Neural crest cell (in vitro differentiated cells): ENCODE measurements at regions not wholly inside any gene's neighbourhood (a gene's known extent, or its start where the extent isn't known, plus 50 kb on each side); places are given as distances from the start of the nearest gene placed in this dataset.

Source experiments
- DNase-seq: peaks from one replicate; pipeline ENCODE4 v3.0.0; 2021; ENCODE audit warnings: low read depth, mixed read lengths, low spot score
- H3K27ac Mint-ChIP-seq: one replicate; pipeline ENCODE4 v1.8.0; 2021; ENCODE audit warnings: mild to moderate bottlenecking, mixed read lengths; ENCODE audit not compliant: unreplicated experiment
- H3K27me3 Mint-ChIP-seq: 2 replicates; pipeline ENCODE4 v1.8.0; 2021; ENCODE audit warnings: low read depth, mild to moderate bottlenecking, mixed read lengths
- H3K36me3 Mint-ChIP-seq: 2 replicates; pipeline ENCODE4 v1.8.0; 2021; ENCODE audit warnings: low read depth, mild to moderate bottlenecking, mixed read lengths
- H3K4me1 Mint-ChIP-seq: 2 replicates; pipeline ENCODE4 v1.8.0; 2021; ENCODE audit warnings: mixed read lengths
- H3K4me3 Mint-ChIP-seq: one replicate; pipeline ENCODE4 v1.8.0; 2021; ENCODE audit warnings: mild to moderate bottlenecking, mixed read lengths
- H3K9me3 Mint-ChIP-seq: 2 replicates; pipeline ENCODE4 v1.8.0; 2021; ENCODE audit warnings: mixed read lengths
- TF ChIP-seq, protein P1 (sequence below): fragments of 200-600 bp; sonication (generic); conservative IDR thresholded peaks from 2 replicates; pipeline ENCODE4 v1.5.0; 2021; ENCODE audit warnings: antibody characterized with exemption, mild to moderate bottlenecking

DNA sequence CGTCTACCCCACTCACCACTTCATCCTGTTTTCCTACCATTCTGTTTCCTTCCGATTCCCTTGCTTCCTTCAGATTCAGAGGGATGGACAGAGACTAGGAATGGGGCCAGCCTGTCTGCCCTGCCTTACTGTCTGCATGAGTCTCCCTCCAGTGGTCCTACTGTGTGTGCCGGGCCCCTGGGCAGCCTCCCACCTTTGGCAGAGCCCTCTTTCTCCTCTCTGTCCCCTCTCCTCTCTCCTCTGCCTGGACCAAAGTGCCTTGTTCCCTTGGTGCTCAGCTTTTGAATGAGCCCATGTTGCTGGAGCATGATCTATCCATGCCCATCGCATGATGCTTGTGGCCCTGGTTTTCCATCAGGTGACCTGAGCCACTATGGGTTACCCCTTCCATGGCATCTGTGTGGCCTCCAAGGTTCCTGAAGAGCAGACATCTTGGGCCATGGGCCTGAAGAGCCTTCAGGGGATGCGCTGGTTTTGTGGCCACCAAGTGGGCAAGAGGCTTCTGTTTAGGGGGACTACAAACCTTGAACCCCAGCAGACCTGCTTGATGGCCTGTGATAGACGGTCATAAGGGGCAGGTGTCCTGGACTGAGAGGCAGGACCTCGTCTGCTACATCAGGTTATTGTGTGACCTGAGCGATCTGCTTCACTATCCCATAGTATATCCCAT is 54.2 kb upstream of the BCL11B start:
- Mint-ChIP-seq H3K4me3 (no peak overlapping the region), H3K36me3 (no peaks in the 10 kb centered on the region), H3K27ac (no peak overlapping the region), H3K9me3 (no peaks in the 10 kb centered on the region), H3K27me3 (peaks cover 3% of the 10 kb centered on the region), H3K4me1 (peaks cover 6% of the 10 kb centered on the region)
- DNase-seq: no peak
- TF ChIP-seq, protein P1, sequence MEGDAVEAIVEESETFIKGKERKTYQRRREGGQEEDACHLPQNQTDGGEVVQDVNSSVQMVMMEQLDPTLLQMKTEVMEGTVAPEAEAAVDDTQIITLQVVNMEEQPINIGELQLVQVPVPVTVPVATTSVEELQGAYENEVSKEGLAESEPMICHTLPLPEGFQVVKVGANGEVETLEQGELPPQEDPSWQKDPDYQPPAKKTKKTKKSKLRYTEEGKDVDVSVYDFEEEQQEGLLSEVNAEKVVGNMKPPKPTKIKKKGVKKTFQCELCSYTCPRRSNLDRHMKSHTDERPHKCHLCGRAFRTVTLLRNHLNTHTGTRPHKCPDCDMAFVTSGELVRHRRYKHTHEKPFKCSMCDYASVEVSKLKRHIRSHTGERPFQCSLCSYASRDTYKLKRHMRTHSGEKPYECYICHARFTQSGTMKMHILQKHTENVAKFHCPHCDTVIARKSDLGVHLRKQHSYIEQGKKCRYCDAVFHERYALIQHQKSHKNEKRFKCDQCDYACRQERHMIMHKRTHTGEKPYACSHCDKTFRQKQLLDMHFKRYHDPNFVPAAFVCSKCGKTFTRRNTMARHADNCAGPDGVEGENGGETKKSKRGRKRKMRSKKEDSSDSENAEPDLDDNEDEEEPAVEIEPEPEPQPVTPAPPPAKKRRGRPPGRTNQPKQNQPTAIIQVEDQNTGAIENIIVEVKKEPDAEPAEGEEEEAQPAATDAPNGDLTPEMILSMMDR: no peak

- H3K4me1 Mint-ChIP-seq: peaks cover 7% of the 10 kb centered on the region
- TF ChIP-seq, protein P1: no peak
- no peak overlapping the region for H3K4me3 Mint-ChIP-seq
- no peaks in the 10 kb centered on the region for H3K36me3 Mint-ChIP-seq
- H3K27me3 Mint-ChIP-seq: peaks cover 3% of the 10 kb centered on the region
- no peak for DNase-seq
- H3K9me3 Mint-ChIP-seq: no peaks in the 10 kb centered on the region
- no peak overlapping the region for H3K27ac Mint-ChIP-seq
These were observed 53.6 kb upstream of the BCL11B start for GRCh38 chr14:99325591-99325990.

- DNase-seq: no peak
- Mint-ChIP-seq H3K4me3 (no peak overlapping the region), H3K4me1 (peaks cover 7% of the 10 kb centered on the region), H3K36me3 (no peaks in the 10 kb centered on the region), H3K27ac (no peak overlapping the region), H3K27me3 (peaks cover 3% of the 10 kb centered on the region), H3K9me3 (no peaks in the 10 kb centered on the region)
- TF ChIP-seq, protein P1: no peak
These were observed 53.0 kb upstream of the BCL11B start for GRCh38 chr14:99325016-99325415.

DNA sequence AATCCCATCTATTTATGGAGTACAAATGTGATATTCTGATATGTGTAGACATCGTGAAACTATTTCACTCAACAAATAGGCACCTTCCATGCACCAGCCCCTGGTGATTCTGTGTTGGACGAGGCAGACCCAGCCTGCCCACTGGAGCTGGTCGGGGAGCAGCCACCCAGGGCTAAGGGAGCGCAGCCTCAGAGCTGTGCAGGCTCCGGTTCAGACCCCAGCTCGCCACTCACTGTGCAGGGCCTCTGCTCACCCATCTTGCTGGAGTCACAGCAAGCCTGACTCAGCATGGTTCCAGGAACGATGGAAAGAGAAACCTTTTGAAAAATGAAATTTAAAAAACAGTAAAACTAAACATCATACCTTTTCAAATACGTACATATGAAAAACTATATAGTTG is 52.3 kb upstream of the BCL11B start:
- H3K4me3 Mint-ChIP-seq: no peak overlapping the region
- no peaks in the 10 kb centered on the region for H3K36me3 Mint-ChIP-seq
- H3K27me3 Mint-ChIP-seq: peaks cover 3% of the 10 kb centered on the region
- no peak for DNase-seq
- TF ChIP-seq, protein P1: no peak
- no peaks in the 10 kb centered on the region for H3K9me3 Mint-ChIP-seq
- peaks cover 8% of the 10 kb centered on the region for H3K4me1 Mint-ChIP-seq
- H3K27ac Mint-ChIP-seq: no peak overlapping the region

GRCh38 chr14:99323603-99324185 is 51.7 kb upstream of the BCL11B start:
- peaks cover 14% of the 10 kb centered on the region for H3K4me1 Mint-ChIP-seq
- no peaks in the 10 kb centered on the region for H3K36me3 Mint-ChIP-seq
- H3K9me3 Mint-ChIP-seq: no peaks in the 10 kb centered on the region
- H3K27ac Mint-ChIP-seq: no peak overlapping the region
- DNase-seq: no peak
- no peak overlapping the region for H3K4me3 Mint-ChIP-seq
- TF ChIP-seq, protein P1: no peak
- peaks cover 3% of the 10 kb centered on the region for H3K27me3 Mint-ChIP-seq
